Suprapubic skin (tissue), 4 donors: ENCODE measurements at regions not wholly inside any gene's neighbourhood (a gene's known extent, or its start where the extent isn't known, plus 50 kb on each side); places are given as distances from the start of the nearest gene placed in this dataset.

Source experiments
- DNase-seq, 2 donors: peaks; one replicate each; pipeline ENCODE4 v3.0.0-alpha.2; 2019; ENCODE audit warnings: low spot score in 2 of 2
- H3K27ac ChIP-seq: fragments of 200-600 bp; sonication (generic); one replicate; pipeline ENCODE4 v1.5.1; 2019
- H3K27me3 ChIP-seq: fragments of 200-600 bp; sonication (generic); one replicate; pipeline ENCODE4 v1.5.1; 2019
- H3K36me3 ChIP-seq: fragments of 200-600 bp; sonication (generic); one replicate; pipeline ENCODE4 v1.5.1; 2019
- H3K4me1 ChIP-seq: fragments of 200-600 bp; sonication (generic); one replicate; pipeline ENCODE4 v1.5.1; 2019
- H3K4me3 ChIP-seq: fragments of 200-600 bp; sonication (generic); one replicate; pipeline ENCODE4 v1.5.1; 2019; ENCODE audit warnings: mild to moderate bottlenecking
- H3K9me3 ChIP-seq: fragments of 200-600 bp; sonication (generic); one replicate; pipeline ENCODE4 v1.5.1; 2019
- CTCF ChIP-seq, 2 donors: fragments of 200-600 bp in 1 of 2; fragments of 450-650 bp in 1 of 2; sonication (generic) in 1 of 2; IDR thresholded peaks; one replicate each; pipeline ENCODE4 v1.5.1; 2016 to 2019; ENCODE audit warnings: antibody characterized with exemption in 2 of 2, mild to moderate bottlenecking in 1 of 2, moderate library complexity in 1 of 2
- EP300 ChIP-seq: sonication (generic); formaldehyde crosslinking; IDR thresholded peaks from one replicate; pipeline ENCODE4 v1.6.1; 2017; ENCODE audit warnings: antibody characterized with exemption
- POLR2A ChIP-seq, 2 donors: fragments of 450-650 bp; IDR thresholded peaks; one replicate each; pipeline ENCODE4 v1.6.1; 2017; ENCODE audit warnings: antibody characterized with exemption in 2 of 2, mild to moderate bottlenecking in 2 of 2, moderate library complexity in 2 of 2
- POLR2AphosphoS5 ChIP-seq, 3 donors: sonication (generic); formaldehyde crosslinking; IDR thresholded peaks; one replicate each; pipeline ENCODE4 v1.6.1; 2017; ENCODE audit warnings: antibody characterized with exemption in 3 of 3
- WGBS: methylation state at CpG from one replicate; pipeline ENCODE4 v1.1.5; 2018; 5-methylcytosine and 5-hydroxymethylcytosine counted together

DNA sequence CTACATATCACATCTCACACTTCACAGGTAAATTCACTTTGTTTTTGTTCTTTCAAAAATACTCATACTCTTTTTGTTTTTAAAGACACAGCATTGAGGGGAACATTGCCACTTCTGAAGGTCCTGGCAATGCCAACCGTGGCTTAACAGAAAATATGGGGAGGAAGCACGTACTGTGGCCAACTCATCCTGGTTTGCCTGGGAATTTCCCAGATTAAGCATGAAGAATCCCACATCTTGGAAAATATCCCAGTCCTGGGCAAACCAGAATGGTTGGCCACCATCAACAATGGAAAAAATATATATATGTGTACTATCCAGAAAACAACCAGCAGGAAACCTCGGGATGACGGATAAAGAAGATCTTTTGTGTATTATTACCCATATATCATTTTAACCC, 1032.2 kb upstream of the SLC10A2 start:
- Histone ChIP-seq H3K4me1 (no peaks in the 10 kb centered on the region), H3K4me3 (no peak overlapping the region), H3K27me3 (no peaks in the 10 kb centered on the region), H3K9me3 (no peaks in the 10 kb centered on the region), H3K36me3 (no peaks in the 10 kb centered on the region), H3K27ac (no peak overlapping the region)
- 68% methylated on average over 4 of the region's 4 CpGs for WGBS
- TF ChIP-seq EP300 (no peak), POLR2AphosphoS5 (IDR thresholded peaks at IDR 0.05) (no peak), POLR2A (IDR thresholded peaks at IDR 0.05) (no peak), CTCF (IDR thresholded peaks at IDR 0.05) (no peak)
- DNase-seq = no peak

GRCh38 chr13:104086759-104087158, 1020.5 kb upstream of the SLC10A2 start:
- 73% methylated on average over 5 of the region's 5 CpGs for WGBS
- no peaks in the 10 kb centered on the region for H3K36me3 ChIP-seq
- no peaks in the 10 kb centered on the region for H3K27me3 ChIP-seq
- TF ChIP-seq POLR2A (IDR thresholded peaks at IDR 0.05) (no peak), CTCF (IDR thresholded peaks at IDR 0.05) (no peak), EP300 (no peak), POLR2AphosphoS5 (IDR thresholded peaks at IDR 0.05) (no peak)
- H3K27ac ChIP-seq = no peak overlapping the region
- no peak for DNase-seq
- H3K4me3 ChIP-seq = no peak overlapping the region
- no peaks in the 10 kb centered on the region for H3K9me3 ChIP-seq
- H3K4me1 ChIP-seq = no peaks in the 10 kb centered on the region

DNA sequence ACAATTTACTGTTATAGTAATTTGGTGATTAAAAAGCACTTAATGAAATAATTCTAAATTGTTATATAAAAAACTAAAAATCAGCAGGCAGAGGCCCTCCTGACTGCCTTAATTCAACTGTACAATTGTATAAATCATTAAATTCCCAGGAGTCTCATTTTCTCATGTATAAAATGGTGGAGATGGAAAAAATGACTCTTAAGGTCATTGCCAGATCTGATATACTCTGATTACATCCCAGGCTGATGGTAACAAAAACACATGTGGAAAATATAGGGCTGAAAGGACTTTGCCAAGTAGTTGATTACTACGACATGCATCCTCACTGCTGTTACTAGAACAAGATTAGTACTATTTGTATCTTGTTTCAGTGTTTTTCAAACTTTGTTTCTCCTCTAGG, 1020.0 kb upstream of the SLC10A2 start:
- DNase-seq = no peak
- Histone ChIP-seq H3K4me1 (no peaks in the 10 kb centered on the region), H3K27ac (no peak overlapping the region), H3K4me3 (no peak overlapping the region), H3K36me3 (no peaks in the 10 kb centered on the region), H3K9me3 (no peaks in the 10 kb centered on the region), H3K27me3 (no peaks in the 10 kb centered on the region)
- 68% methylated on average over 1 of the region's 1 CpG for WGBS
- TF ChIP-seq POLR2A (IDR thresholded peaks at IDR 0.05) (no peak), EP300 (no peak), CTCF (IDR thresholded peaks at IDR 0.05) (no peak), POLR2AphosphoS5 (IDR thresholded peaks at IDR 0.05) (no peak)

DNA sequence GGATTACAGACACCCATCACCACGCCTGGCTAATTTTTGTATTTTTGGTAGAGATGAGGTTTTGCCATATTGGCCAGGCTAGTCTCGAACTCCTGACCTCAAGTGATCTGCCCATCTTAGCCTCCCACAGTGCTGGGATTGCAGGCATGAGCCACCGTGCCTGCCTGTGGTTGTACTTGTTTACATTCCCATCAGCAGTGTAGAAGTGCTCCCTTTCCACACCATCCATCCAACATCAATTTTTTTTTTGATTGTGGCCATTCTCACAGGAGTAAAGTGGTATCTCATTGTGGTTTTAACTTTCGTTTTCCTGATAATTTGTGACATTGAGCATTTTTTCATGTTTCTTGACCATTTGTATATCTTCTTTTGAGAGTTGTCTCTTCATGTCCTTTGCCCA, 1019.4 kb upstream of the SLC10A2 start:
- no peak overlapping the region for H3K27ac ChIP-seq
- no peaks in the 10 kb centered on the region for H3K4me1 ChIP-seq
- H3K9me3 ChIP-seq = no peaks in the 10 kb centered on the region
- no peak for DNase-seq
- H3K36me3 ChIP-seq = no peaks in the 10 kb centered on the region
- no peak overlapping the region for H3K4me3 ChIP-seq
- H3K27me3 ChIP-seq = no peaks in the 10 kb centered on the region
- no peak for TF ChIP-seq EP300
- no peak for TF ChIP-seq POLR2A (IDR thresholded peaks at IDR 0.05)
- no peak for TF ChIP-seq CTCF (IDR thresholded peaks at IDR 0.05)
- no peak for TF ChIP-seq POLR2AphosphoS5 (IDR thresholded peaks at IDR 0.05)
- WGBS = 82% methylated on average over 4 of the region's 4 CpGs

- TF ChIP-seq POLR2AphosphoS5 (IDR thresholded peaks at IDR 0.05) (no peak), POLR2A (IDR thresholded peaks at IDR 0.05) (no peak), CTCF (IDR thresholded peaks at IDR 0.05) (no peak), EP300 (no peak)
- no peaks in the 10 kb centered on the region for H3K9me3 ChIP-seq
- no peaks in the 10 kb centered on the region for H3K36me3 ChIP-seq
- no peaks in the 10 kb centered on the region for H3K27me3 ChIP-seq
- no peak for DNase-seq
- no peak overlapping the region for H3K27ac ChIP-seq
- WGBS = 67% methylated on average over 2 of the region's 2 CpGs
- H3K4me1 ChIP-seq = no peaks in the 10 kb centered on the region
- no peak overlapping the region for H3K4me3 ChIP-seq
Measured at GRCh38 chr13:104074326-104074725, 1008.1 kb upstream of the SLC10A2 start.
